ENCODE measurements at regions not wholly inside any gene's neighbourhood (a gene's known extent, or its start where the extent isn't known, plus 50 kb on each side); places are given as distances from the start of the nearest gene placed in this dataset.
A peak's percentile ranks its signal among the peaks of the same experiment; 100 is the strongest.

DNA sequence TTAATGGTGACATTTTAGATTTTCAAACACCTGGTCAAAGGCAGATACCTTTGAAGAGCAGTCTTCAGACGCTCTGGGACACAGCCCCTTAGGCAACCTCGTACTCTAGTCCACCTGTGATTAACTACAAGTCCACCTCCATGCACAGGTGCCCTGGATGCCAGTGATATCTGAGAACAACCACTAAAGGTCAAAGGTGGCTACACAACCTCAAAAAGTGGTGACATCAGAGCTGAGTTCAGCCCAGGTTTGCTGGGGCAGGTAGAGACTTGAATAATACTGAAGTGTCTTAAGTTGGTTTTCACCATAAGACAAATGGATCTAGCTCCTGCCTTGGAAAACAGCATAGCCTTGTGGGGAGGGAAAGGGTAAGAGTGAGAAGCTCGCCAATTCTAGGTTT lies 143.4 kb upstream of the ADO start:
- no peak overlapping the region for H3K4me3 Mint-ChIP-seq
- H3K27ac Mint-ChIP-seq: no peak overlapping the region
- H3K4me1 Mint-ChIP-seq: no peaks in the 10 kb centered on the region
- no peaks in the 10 kb centered on the region for H3K36me3 Mint-ChIP-seq
- H3K9me3 Mint-ChIP-seq: no peaks in the 10 kb centered on the region
- no peaks in the 10 kb centered on the region for H3K27me3 Mint-ChIP-seq

DNA sequence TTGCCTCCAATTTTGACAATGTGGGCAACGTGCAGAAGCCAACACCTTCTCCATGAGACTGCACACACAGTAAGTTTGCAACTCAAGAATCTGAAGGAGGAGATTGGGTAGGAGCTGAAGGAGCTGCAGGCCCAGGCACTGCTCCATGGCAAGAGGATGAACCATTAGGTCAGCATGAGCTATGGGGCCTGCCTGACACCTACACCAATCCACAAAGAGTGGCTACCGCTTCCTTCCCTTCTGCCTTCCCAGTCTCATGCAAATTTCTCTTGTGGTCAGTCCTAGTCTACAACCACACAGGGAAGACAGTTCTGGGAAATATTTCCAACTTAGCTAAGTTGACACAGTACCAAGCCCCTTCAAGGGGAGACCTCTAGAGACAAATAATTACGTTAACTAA lies 142.0 kb upstream of the ADO start:
- no peaks in the 10 kb centered on the region for H3K36me3 Mint-ChIP-seq
- H3K4me1 Mint-ChIP-seq: no peaks in the 10 kb centered on the region
- H3K4me3 Mint-ChIP-seq: no peak overlapping the region
- H3K27ac Mint-ChIP-seq: peak overlapping the region; percentile 2
- no peaks in the 10 kb centered on the region for H3K27me3 Mint-ChIP-seq
- H3K9me3 Mint-ChIP-seq: no peaks in the 10 kb centered on the region

DNA sequence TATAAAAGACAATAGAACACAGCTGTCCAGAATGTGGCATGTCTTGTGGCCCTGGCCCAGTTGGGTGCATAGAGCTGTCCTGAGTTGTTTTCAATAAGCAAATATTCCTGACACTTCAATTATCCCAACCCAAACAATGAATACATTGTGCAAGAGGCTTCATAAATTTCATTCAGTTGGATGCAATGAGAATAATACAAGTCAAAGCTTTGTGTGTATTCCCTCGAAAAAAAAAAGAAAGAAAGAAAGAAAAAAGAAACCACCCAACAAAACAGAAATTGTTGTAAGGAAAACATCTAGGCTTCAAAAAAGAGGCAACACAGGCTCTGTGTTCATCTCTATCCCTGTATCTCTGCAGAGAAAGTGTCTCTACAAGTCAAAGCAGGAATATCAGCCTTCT lies 138.7 kb upstream of the ADO start:
- Mint-ChIP-seq H3K27me3 (no peaks in the 10 kb centered on the region), H3K36me3 (no peaks in the 10 kb centered on the region), H3K9me3 (no peaks in the 10 kb centered on the region), H3K27ac (no peak overlapping the region), H3K4me3 (no peak overlapping the region), H3K4me1 (peaks cover 10% of the 10 kb centered on the region)

DNA sequence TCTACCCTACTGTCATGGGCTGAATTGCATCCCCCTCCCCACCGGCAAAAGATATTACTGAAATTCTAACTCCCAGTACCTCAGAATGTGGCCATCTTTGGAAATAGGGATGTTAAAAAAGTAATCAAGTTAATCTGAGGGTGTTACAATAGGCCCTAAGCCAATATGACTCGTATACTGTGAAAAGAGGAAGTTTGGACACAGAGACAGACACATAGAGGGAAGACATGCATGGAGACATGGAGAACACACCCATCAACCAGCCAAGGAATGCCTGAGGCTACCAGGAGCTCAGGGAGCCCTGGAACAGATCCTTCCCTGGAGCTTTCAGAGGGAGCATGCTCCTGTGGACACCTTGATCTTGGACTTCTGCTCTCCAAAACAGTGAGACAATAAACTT lies 138.2 kb upstream of the ADO start:
- peaks cover 15% of the 10 kb centered on the region for H3K4me1 Mint-ChIP-seq
- no peaks in the 10 kb centered on the region for H3K27me3 Mint-ChIP-seq
- H3K9me3 Mint-ChIP-seq: no peaks in the 10 kb centered on the region
- H3K36me3 Mint-ChIP-seq: no peaks in the 10 kb centered on the region
- H3K4me3 Mint-ChIP-seq: no peak overlapping the region
- no peak overlapping the region for H3K27ac Mint-ChIP-seq

DNA sequence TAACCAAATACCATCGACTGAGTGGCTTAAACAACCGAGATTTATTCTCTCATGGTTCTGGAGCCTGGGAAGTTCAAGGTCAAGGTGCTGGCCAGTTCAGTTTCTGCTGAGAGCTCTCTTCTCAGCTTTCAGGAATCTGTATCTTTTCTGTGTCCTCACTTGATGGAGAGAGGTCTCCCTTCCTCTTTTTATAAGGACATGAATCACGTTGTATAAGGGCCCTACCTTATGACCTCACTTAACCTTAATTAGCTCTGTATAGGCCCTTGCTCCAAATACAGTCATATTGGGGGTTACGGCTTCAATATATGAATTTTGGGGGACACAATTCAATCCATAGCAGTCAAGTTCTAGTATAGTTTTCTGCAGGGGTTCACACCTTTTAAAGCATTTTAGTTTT lies 135.2 kb upstream of the ADO start:
- H3K4me1 Mint-ChIP-seq: peaks cover 17% of the 10 kb centered on the region

DNA sequence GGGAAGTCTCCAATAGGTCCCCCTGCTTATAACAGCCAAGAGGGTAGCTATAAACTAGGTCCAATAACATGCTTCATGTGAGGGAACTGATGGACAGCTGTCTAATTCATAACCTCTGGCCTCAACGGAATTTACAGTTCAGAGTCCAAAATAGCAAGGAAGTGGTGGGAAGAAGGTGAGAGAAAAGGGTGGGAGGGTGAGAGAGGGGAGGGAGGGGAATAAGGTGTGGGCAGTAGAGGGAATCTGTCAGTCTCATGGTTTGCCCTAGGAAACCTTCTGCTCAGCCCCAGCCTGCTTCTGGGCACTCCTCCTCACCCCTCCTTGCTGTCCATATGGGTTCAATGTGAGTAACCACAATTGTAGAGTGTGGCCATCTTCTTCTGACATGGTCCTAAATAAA lies 133.4 kb upstream of the ADO start:
- Mint-ChIP-seq H3K4me1 (peaks cover 17% of the 10 kb centered on the region), H3K9me3 (no peaks in the 10 kb centered on the region), H3K27ac (no peak overlapping the region)

More for the DNA sequence above, 135.2 kb upstream of the ADO start:
- Mint-ChIP-seq H3K9me3 (no peaks in the 10 kb centered on the region), H3K27me3 (no peaks in the 10 kb centered on the region), H3K36me3 (no peaks in the 10 kb centered on the region), H3K4me3 (no peak overlapping the region), H3K27ac (no peak overlapping the region)

DNA sequence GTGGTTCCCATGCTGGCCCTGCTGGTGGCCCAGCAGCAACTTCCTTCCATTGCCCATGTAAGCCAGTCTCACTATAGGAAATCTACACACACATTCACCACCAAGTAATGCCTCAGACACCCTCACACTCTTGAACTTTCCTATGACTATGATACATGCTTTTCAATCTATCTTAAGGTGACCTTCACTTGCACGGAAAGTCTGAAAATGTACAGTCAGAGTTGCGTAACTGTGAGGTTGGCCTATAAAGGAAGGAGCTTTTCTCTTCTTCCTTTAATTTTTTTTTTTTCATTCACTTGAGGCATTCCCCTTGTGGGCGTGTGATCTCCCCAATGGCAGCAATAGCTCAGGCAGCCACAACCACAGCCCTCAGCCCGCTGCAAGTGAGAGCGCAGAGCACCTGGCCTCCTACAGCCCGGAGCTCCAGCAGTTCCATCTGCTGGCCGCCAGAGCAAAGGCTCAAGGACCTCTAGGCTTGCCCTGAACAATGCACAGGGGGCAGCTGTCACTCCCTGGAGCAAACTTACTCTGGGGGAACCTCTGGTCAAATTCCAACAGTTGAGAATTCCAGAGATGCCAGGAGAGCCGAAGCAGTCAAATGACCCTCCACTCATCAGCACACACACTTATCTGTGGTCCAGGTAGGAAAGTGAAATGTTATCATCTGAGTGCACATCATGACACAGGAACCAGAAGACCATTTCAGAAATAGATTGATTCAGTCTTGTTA lies 123.1 kb upstream of the ADO start:
- Mint-ChIP-seq H3K36me3 (peaks cover 14% of the 10 kb centered on the region), H3K4me3 (peak overlapping the region; percentile 53), H3K4me1 (peaks cover 42% of the 10 kb centered on the region), H3K9me3 (peaks cover 13% of the 10 kb centered on the region), H3K27me3 (no peaks in the 10 kb centered on the region), H3K27ac (peak overlapping the region; percentile 96)

More for the DNA sequence above, 133.4 kb upstream of the ADO start:
- H3K27me3 Mint-ChIP-seq: no peaks in the 10 kb centered on the region
- H3K36me3 Mint-ChIP-seq: no peaks in the 10 kb centered on the region
- H3K4me3 Mint-ChIP-seq: no peak overlapping the region

DNA sequence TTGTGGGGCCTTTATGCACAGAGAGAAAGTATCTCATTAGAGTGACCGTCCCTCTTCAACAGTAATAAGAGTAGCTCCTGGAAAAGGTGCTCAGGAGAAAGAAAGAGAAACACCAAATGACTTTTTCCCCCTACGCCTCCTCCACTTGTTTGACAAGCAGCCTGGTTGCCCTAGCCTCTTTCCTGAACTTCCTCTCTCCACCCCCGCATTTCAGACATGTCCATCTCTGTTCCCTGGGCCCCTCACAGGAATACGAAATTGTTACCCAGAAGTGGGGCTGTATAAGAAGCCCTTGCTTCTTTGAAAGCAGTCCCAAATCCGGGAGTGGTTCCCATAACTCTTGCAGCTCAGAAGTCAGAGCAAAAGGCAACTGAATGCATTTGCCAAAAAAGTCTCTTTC lies 119.6 kb upstream of the ADO start:
- Mint-ChIP-seq H3K36me3 (peaks cover 9% of the 10 kb centered on the region), H3K4me1 (peaks cover 64% of the 10 kb centered on the region), H3K27me3 (no peaks in the 10 kb centered on the region), H3K27ac (no peak overlapping the region), H3K4me3 (no peak overlapping the region), H3K9me3 (peaks cover 9% of the 10 kb centered on the region)

DNA sequence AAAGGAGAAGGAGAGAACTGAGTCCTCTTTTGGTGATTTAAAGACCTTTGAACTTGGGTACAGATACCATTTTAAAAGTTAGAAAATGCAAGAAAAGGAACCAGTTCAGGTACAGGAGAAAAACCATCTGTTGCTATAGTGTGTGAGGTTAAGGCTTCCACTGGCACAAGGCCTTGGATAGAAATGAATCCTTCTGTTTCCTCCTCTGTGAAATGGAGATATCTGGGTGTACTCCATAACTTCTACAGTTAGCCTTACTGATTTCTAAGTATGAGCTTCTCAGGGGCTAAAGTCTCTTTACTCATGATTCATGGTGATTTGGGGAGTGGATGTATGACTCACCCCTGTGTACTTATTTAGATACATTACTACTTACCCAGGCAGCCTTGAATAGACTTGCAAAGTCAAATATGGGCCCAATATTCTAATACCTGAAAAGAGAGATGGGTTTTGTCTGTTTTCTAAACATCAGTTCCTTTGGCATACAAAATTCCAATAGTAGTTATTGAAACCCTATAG lies 117.2 kb upstream of the ADO start:
- no peaks in the 10 kb centered on the region for H3K27me3 Mint-ChIP-seq
- H3K36me3 Mint-ChIP-seq: peaks cover 9% of the 10 kb centered on the region
- peak overlapping the region; percentile 53 for H3K27ac Mint-ChIP-seq
- no peak overlapping the region for H3K4me3 Mint-ChIP-seq
- peaks cover 62% of the 10 kb centered on the region for H3K4me1 Mint-ChIP-seq
- peaks cover 9% of the 10 kb centered on the region for H3K9me3 Mint-ChIP-seq

DNA sequence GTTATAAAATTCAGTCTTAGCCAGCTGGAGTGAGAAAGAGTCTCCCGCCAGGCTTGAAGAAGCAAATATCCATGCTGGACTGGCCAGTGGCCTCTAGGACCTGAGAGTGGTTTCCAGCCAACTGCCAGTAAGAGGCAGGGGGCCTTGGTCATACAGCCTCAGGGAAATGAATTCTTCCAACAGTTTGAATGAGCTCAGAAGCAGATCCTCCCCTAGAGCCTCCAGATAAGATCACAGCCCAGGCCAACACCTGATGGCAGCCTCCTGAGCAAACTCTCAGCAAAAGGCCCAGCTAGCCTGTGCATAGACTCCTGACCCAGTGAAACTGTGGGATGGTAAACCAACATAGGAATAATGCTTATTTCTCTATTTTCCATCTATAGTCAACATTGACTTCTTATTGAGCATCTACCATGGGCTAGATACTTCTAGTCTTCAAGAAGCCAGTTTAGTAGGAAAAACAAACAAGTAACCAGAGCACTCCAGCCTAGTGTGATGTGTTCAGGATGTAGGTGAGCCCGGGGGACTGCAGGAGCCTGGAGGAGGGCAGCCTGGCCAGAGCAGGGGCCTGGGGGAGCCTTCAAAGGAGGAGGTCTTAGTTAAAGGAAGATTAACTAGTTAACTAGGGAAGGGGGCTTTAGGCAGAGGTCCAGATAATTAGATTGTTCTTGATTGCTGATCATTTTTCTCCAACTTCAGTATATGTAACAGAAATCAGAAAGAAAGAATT lies 115.4 kb upstream of the ADO start:
- Mint-ChIP-seq H3K27me3 (no peaks in the 10 kb centered on the region), H3K36me3 (peaks cover 6% of the 10 kb centered on the region), H3K27ac (peak overlapping the region; percentile 77), H3K9me3 (peaks cover 9% of the 10 kb centered on the region), H3K4me3 (peak overlapping the region; percentile 70), H3K4me1 (peaks cover 65% of the 10 kb centered on the region)

DNA sequence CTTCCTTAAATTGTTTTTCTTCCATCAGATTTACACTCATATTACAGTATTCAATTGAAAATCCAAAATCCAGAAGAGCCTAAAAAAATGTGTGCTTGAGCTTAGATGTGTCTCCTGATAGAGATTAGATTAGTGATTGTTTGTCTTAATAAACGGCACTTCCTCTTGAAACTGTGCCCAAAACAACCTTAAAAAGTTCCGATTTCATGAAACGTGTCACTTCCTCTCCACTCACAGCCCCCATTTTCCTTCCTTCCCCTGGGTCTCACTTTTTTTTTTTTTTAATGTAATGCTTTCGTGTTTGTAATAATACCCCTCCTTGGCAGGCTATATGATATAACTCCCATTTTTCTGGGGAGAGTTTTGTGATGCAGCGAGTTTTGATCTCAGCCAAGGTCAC lies 114.8 kb upstream of the ADO start:
- Mint-ChIP-seq H3K4me3 (peak overlapping the region; percentile 70), H3K4me1 (peaks cover 71% of the 10 kb centered on the region), H3K27ac (peak overlapping the region; percentile 77), H3K27me3 (no peaks in the 10 kb centered on the region), H3K9me3 (peaks cover 9% of the 10 kb centered on the region), H3K36me3 (peaks cover 6% of the 10 kb centered on the region)

DNA sequence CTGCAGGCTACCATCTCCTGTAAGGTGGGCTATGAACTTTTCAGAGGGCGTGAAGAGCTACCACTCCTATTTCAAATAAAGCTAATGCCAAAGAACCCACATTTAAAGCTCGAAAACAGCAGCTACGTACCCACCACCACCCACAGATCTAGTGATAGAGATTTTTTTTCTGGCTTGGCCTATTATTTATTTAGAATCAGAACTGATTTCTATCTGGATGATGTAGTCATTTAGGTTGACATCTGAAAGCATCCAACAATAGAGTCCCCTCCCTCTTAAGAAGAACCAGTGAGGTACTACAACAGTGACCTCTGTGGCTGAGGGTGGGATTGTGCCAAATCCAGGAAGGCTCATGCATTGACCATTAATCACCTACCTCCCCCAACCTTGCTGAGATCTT lies 113.8 kb upstream of the ADO start:
- Mint-ChIP-seq H3K9me3 (peaks cover 7% of the 10 kb centered on the region), H3K4me1 (peaks cover 78% of the 10 kb centered on the region), H3K27me3 (no peaks in the 10 kb centered on the region), H3K27ac (peak overlapping the region; percentile 46), H3K4me3 (peak overlapping the region; percentile 60), H3K36me3 (peaks cover 6% of the 10 kb centered on the region)

DNA sequence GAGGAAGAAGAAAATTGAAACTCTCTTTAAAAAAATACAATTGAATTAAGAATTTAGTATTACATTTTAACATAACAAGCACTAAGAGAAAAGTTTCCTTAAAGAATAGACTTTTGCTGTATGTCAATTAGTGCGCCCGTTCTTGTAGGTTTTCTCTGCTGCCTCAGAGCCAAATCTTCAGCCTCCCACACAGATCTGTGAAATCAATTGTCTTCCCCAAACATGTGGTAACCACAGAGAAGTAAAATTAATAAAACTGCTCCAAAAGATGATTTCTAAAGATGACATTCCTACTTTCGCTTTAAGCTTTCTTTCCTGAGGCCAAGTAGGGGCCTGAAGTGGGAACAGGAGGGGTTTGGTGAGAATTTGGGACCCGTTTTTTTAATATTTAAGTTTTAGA lies 113.2 kb upstream of the ADO start:
- H3K36me3 Mint-ChIP-seq: peaks cover under 1% of the 10 kb centered on the region
- H3K27ac Mint-ChIP-seq: peak overlapping the region; percentile 46
- H3K4me1 Mint-ChIP-seq: peaks cover 74% of the 10 kb centered on the region
- peaks cover under 1% of the 10 kb centered on the region for H3K9me3 Mint-ChIP-seq
- no peaks in the 10 kb centered on the region for H3K27me3 Mint-ChIP-seq
- H3K4me3 Mint-ChIP-seq: peak overlapping the region; percentile 63

DNA sequence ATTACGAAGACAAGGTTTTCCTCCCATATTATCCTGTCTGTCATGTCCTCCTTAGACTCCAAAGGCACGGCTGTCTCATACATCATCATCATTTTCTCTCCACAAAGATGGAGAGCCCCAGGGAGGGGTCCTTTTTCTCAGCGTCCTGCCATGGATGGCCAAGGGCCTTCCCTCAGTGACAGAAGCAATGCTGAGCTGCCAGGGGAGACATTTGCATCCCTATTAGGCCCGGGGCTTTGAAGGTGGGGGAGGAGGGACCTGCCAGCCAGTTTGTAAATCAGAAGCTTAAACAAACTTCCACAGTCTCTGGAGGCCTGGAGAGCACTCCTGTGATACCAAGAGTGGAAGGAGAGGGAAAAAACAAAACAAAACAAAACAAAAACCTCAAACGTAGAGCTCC lies 112.4 kb upstream of the ADO start:
- no peaks in the 10 kb centered on the region for H3K36me3 Mint-ChIP-seq
- no peak overlapping the region for H3K27ac Mint-ChIP-seq
- no peaks in the 10 kb centered on the region for H3K9me3 Mint-ChIP-seq
- H3K27me3 Mint-ChIP-seq: no peaks in the 10 kb centered on the region
- H3K4me3 Mint-ChIP-seq: no peak overlapping the region
- H3K4me1 Mint-ChIP-seq: peaks cover 69% of the 10 kb centered on the region

DNA sequence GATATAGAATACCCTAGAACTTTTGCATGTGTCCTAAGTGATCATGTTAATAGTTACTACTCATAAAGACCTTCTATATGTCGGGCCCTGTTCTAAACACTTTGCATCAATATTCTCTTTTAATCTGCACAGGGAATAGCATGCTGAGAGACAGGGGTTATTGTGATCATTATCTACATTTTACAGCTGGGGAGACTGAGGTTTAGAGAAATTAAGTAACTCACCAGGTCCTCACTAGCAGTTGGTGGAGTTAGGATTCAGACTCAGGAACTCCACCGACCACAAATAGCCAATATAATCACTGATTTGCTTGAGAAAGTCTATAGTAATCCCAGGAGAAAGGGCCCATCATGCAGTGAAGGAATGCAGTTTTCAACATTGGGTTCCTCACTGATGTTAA lies 111.2 kb upstream of the ADO start:
- no peaks in the 10 kb centered on the region for H3K36me3 Mint-ChIP-seq
- H3K4me3 Mint-ChIP-seq: no peak overlapping the region
- no peak overlapping the region for H3K27ac Mint-ChIP-seq
- no peaks in the 10 kb centered on the region for H3K9me3 Mint-ChIP-seq
- H3K27me3 Mint-ChIP-seq: no peaks in the 10 kb centered on the region
- peaks cover 62% of the 10 kb centered on the region for H3K4me1 Mint-ChIP-seq

DNA sequence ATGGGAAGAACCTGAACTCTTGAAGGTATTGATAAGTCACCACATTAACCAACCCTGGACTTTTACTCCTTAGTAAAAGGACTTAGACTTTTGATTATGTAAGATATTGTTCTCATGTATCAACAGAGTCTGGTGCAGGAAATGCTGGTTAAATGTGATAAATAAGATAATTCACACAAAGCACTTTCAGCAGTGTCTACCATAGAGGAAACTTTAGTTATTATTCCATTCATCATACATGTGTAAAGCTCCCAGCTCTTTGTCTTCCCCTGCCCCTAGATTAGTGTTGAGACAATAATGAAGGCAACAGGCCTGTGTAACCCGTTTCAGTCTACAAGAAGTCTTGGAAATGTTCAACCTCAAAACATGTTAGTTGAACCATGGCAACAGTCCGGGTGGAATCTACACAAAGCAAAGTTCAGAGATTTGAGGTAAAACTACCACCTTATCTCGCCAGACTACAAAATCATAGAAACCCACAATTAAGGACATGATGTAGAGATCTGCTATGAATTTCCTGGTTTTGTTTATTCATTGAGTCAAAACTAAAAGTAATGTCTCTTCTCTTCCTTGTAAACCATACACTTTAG lies 109.9 kb upstream of the ADO start:
- Mint-ChIP-seq H3K9me3 (peaks cover 6% of the 10 kb centered on the region), H3K36me3 (peaks cover 5% of the 10 kb centered on the region), H3K4me3 (no peak overlapping the region), H3K27me3 (no peaks in the 10 kb centered on the region), H3K4me1 (peaks cover 55% of the 10 kb centered on the region), H3K27ac (no peak overlapping the region)

Measured in activated naive CD4-positive, alpha-beta T cell treated with anti-CD3 and anti-CD28 coated beads, Interleukin-2, amount 50 U/mL, for 24 hours (primary cell).